ENCODE measurements at regions not wholly inside any gene's neighbourhood (a gene's known extent, or its start where the extent isn't known, plus 50 kb on each side); places are given as distances from the start of the nearest gene placed in this dataset.

GRCh38 chr2:117085737-117086136 is 728.8 kb upstream of the DDX18 start:
- TF ChIP-seq CTCF (conservative IDR thresholded peaks at IDR 0.05; ENCODE audit: low read length) (no peak), EZH2phosphoT487 (IDR thresholded peaks at IDR 0.05; ENCODE audit: borderline replicate concordance, low read depth, low read length) (no peak)
